ENCODE measurements at regions not wholly inside any gene's neighbourhood (a gene's known extent, or its start where the extent isn't known, plus 50 kb on each side); places are given as distances from the start of the nearest gene placed in this dataset.

GRCh38 chr1:232273011-232273410, 356.9 kb downstream of the SIPA1L2 start:
- H3K27ac ChIP-seq: peak overlapping the region; percentile 55; the same call in 1 of the 2 replicates
- no peak for TF ChIP-seq ZFX (IDR thresholded peaks at IDR 0.05)

- no peak overlapping the region for H3K27ac ChIP-seq
- TF ChIP-seq ZFX (IDR thresholded peaks at IDR 0.05): no peak
These were observed 357.8 kb downstream of the SIPA1L2 start for GRCh38 chr1:232271991-232272589.

DNA sequence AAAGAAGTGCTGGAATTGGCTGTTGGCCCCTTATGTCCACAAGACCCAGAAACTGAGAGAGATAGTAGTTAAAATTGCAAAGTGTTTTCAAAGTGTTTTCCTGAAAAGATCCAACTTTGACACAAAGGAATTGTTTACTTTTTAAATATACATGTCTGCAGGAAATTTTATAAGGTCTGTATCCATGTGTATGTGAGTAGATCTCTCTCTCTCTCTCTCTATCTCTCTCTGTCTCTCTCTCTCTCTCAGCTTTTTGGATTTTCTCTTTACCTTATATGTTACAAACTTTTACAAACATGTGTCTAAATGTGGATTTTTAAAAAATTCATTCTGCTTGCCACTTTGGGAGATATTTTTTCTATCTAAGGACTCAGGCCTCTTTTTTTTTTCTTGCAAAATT, 358.6 kb downstream of the SIPA1L2 start:
- H3K27ac ChIP-seq: no peak overlapping the region
- TF ChIP-seq CTCF (conservative IDR thresholded peaks at IDR 0.05) (no peak), ZFX (IDR thresholded peaks at IDR 0.05) (no peak)

- H3K27ac ChIP-seq: no peak overlapping the region
- TF ChIP-seq CTCF (conservative IDR thresholded peaks at IDR 0.05): no peak
- no peak for TF ChIP-seq ZFX (IDR thresholded peaks at IDR 0.05)
These were observed 359.9 kb downstream of the SIPA1L2 start for GRCh38 chr1:232269988-232270387.

DNA sequence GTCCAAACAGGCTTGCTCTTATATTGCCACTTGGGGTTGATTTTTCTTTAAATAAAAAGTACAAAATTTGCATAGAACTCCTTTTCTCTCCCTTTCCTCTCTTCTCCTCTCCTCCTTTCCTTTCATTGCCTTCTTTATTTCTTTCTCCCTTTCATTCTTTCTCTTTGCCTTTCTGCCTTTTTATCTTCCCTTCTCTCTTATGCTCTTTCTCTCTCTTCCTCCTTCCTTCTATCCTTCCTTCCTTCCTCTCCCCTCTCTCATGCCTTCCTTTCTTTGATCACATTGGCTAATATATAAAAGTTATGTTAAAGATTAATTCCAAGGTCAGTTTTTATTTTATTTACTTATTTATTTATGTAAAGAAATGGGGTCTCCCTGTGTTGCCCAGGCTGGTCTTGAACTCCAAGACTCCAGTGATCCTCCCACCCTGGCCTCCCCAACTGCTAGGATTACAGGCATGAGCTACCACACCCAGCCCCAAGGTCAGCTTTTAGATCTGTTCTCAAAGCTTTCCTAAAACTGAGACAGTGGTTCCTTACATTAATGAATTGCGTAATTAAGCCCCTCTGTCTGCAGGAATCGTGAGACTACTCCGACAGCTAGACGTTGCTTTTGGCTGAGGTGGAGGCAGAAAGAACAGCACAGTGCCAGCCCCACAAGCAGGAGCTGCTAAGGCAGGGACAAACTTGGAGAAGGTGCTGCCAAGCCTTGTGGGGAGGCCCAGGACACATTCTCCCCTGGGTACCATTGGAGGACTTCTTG, 361.9 kb downstream of the SIPA1L2 start:
- no peak overlapping the region for H3K27ac ChIP-seq
- TF ChIP-seq ZFX (IDR thresholded peaks at IDR 0.05) (no peak), CTCF (conservative IDR thresholded peaks at IDR 0.05) (no peak)

DNA sequence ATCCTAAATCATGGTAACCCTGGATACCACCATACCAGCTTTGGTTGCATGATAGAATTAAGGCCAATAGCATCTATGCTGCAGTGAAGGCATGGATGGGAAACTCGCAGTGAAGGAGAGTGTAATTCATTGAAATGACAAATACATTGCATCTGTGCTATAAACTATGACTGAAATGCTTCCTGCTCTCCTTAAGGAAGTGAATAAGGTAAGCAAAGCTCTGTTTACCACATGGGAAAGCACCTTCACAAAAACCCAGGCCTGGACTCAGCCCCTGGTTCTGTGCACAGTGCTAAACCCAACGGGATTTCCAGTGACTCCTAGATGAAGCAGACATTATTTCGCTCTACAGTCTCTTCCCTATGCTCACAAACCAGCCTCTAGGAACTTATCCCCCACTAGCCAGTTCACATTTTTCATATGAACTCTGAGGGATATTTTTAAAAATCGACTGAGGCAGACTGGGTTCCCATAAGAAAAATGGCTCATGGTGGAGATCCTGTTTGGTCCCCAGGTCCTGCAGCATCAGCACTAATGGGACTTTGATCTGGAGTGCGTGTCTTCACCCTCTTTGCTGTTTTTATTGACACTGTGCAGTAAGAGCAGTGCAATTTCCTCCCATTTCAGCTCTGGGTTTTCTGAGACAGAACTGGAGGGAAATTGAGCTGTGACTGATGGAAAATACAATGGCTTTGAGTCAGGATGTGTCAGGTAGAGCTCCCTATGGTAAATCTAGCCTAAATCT, 362.7 kb downstream of the SIPA1L2 start:
- H3K27ac ChIP-seq: no peak overlapping the region
- TF ChIP-seq ZFX (IDR thresholded peaks at IDR 0.05) (no peak), CTCF (conservative IDR thresholded peaks at IDR 0.05) (no peak)

- TF ChIP-seq ZFX (IDR thresholded peaks at IDR 0.05): no peak
- TF ChIP-seq CTCF (conservative IDR thresholded peaks at IDR 0.05): no peak
- no peak overlapping the region for H3K27ac ChIP-seq
These were observed 366.5 kb downstream of the SIPA1L2 start for GRCh38 chr1:232263452-232263851.

DNA sequence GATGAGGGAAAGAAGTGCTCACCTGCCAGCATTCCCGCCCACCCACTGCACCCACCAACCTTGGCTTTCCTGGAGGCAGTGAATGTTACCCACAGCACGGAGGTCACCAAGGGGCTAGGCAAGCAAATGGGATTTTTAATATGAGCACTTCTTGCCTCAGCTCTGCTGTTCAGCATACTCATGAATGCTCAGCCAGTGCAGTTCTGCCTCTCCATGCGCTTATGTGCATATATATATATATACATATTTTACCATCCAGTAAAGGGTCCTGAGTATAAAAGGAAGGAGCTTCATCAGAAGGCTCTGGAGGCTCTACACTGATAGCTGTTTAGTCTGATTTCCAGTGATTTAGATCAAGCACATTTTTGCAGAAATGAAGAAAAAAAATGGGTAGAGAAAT, 366.9 kb downstream of the SIPA1L2 start:
- H3K27ac ChIP-seq: no peak overlapping the region
- TF ChIP-seq CTCF (conservative IDR thresholded peaks at IDR 0.05): no peak
- TF ChIP-seq ZFX (IDR thresholded peaks at IDR 0.05): no peak

Measured in C4-2B (cell line).